Fibroblast of skin of back (primary cell): ENCODE measurements at regions not wholly inside any gene's neighbourhood (a gene's known extent, or its start where the extent isn't known, plus 50 kb on each side); places are given as distances from the start of the nearest gene placed in this dataset.
"Not testable (repeated sequence)": the region's sequence is repeated elsewhere in the genome, so short reads cannot be mapped to it uniquely, and the experiment has no call there.

Source experiments
- DNase-seq: peaks from one replicate; pipeline ENCODE4 v3.0.0-alpha.2; 2013

- DNase-seq, result no peak
Measured at GRCh38 chr6:141218583-141218982, 914.1 kb upstream of the GJE1 start.

GRCh38 chr6:141216726-141217125 lies 916.0 kb upstream of the GJE1 start:
- no peak for DNase-seq

- no peak for DNase-seq
Measured at GRCh38 chr6:141212296-141212695, 920.4 kb upstream of the GJE1 start.

- DNase-seq, result no peak
Measured at GRCh38 chr6:141211845-141212244, 920.9 kb upstream of the GJE1 start.

GRCh38 chr6:141210901-141211300 lies 921.8 kb upstream of the GJE1 start:
- no peak for DNase-seq

GRCh38 chr6:141209890-141210289 lies 922.8 kb upstream of the GJE1 start:
- DNase-seq, result no peak

- no peak for DNase-seq
Measured at GRCh38 chr6:141208101-141208500, 924.6 kb upstream of the GJE1 start.

- peak; percentile 26 for DNase-seq
Measured at GRCh38 chr6:141203902-141204575, 928.7 kb upstream of the GJE1 start.

- DNase-seq, result no peak
Measured at GRCh38 chr6:141202626-141203025, 930.1 kb upstream of the GJE1 start.

- no peak for DNase-seq
Measured at GRCh38 chr6:141199074-141199473, 933.7 kb upstream of the GJE1 start.

GRCh38 chr6:141195251-141195832 lies 937.4 kb upstream of the GJE1 start:
- no peak for DNase-seq

- DNase-seq, result no peak
Measured at GRCh38 chr6:141183368-141183767, 949.4 kb upstream of the GJE1 start.

GRCh38 chr6:141175458-141175857 lies 957.3 kb upstream of the GJE1 start:
- DNase-seq, result not testable (repeated sequence)

- no peak for DNase-seq
Measured at GRCh38 chr6:141174932-141175331, 957.8 kb upstream of the GJE1 start.

- no peak for DNase-seq
Measured at GRCh38 chr6:141173529-141173928, 959.2 kb upstream of the GJE1 start.

GRCh38 chr6:141169419-141169818 lies 963.3 kb upstream of the GJE1 start:
- peak; percentile 96 for DNase-seq

GRCh38 chr6:141167945-141168344 lies 964.8 kb upstream of the GJE1 start:
- DNase-seq, result no peak

- no peak for DNase-seq
Measured at GRCh38 chr6:141165002-141165665, 967.6 kb upstream of the GJE1 start.

- DNase-seq, result no peak
Measured at GRCh38 chr6:141164042-141164743, 968.5 kb upstream of the GJE1 start.

- no peak for DNase-seq
Measured at GRCh38 chr6:141163107-141163506, 969.6 kb upstream of the GJE1 start.

- no peak for DNase-seq
Measured at GRCh38 chr6:141158740-141159139, 974.0 kb upstream of the GJE1 start.

GRCh38 chr6:141153563-141153962 lies 979.2 kb upstream of the GJE1 start:
- no peak for DNase-seq

- peak; percentile 46 for DNase-seq
Measured at GRCh38 chr6:141152951-141153350, 979.8 kb upstream of the GJE1 start.
